IgD-negative memory B cell (primary cell): ENCODE measurements at regions not wholly inside any gene's neighbourhood (a gene's known extent, or its start where the extent isn't known, plus 50 kb on each side); places are given as distances from the start of the nearest gene placed in this dataset.

Source experiments
- H3K27ac Mint-ChIP-seq, 3 donors: one replicate each; pipeline ENCODE4 v1.8.0; 2020 to 2022; ENCODE audit warnings: mild to moderate bottlenecking in 3 of 3, mixed read lengths in 3 of 3, moderate library complexity in 1 of 3
- H3K27me3 Mint-ChIP-seq: one replicate; pipeline ENCODE4 v1.8.0; 2021; ENCODE audit warnings: mixed read lengths
- H3K36me3 Mint-ChIP-seq: one replicate; pipeline ENCODE4 v1.8.0; 2020; ENCODE audit warnings: mild to moderate bottlenecking, mixed read lengths
- H3K4me1 Mint-ChIP-seq, 3 donors: one replicate each; pipeline ENCODE4 v1.8.0; 2020 to 2022; ENCODE audit warnings: mixed read lengths in 3 of 3, mild to moderate bottlenecking in 1 of 3
- H3K4me3 Mint-ChIP-seq, 4 donors: one replicate each; pipeline ENCODE4 v1.8.0; 2020 to 2022; ENCODE audit warnings: mild to moderate bottlenecking in 4 of 4, mixed read lengths in 4 of 4, moderate library complexity in 3 of 4
- H3K9me3 Mint-ChIP-seq, 3 donors: one replicate each; pipeline ENCODE4 v1.8.0; 2020 to 2021; ENCODE audit warnings: mixed read lengths in 3 of 3, mild to moderate bottlenecking in 1 of 3

- no peak overlapping the region for H3K4me3 Mint-ChIP-seq
- no peaks in the 10 kb centered on the region for H3K36me3 Mint-ChIP-seq
- H3K27ac Mint-ChIP-seq: no peak overlapping the region
- H3K4me1 Mint-ChIP-seq: no peaks in the 10 kb centered on the region
- no peaks in the 10 kb centered on the region for H3K27me3 Mint-ChIP-seq
- H3K9me3 Mint-ChIP-seq: no peaks in the 10 kb centered on the region
Measured at GRCh38 chr13:106710266-106710665, 142.3 kb upstream of the ARGLU1 start.

GRCh38 chr13:106709522-106709921, 141.6 kb upstream of the ARGLU1 start:
- Mint-ChIP-seq H3K9me3 (no peaks in the 10 kb centered on the region), H3K27ac (no peak overlapping the region), H3K4me1 (no peaks in the 10 kb centered on the region), H3K36me3 (no peaks in the 10 kb centered on the region), H3K4me3 (no peak overlapping the region), H3K27me3 (no peaks in the 10 kb centered on the region)

- Mint-ChIP-seq H3K27ac (no peak overlapping the region), H3K36me3 (no peaks in the 10 kb centered on the region), H3K4me1 (no peaks in the 10 kb centered on the region), H3K4me3 (no peak overlapping the region), H3K27me3 (no peaks in the 10 kb centered on the region), H3K9me3 (peaks cover 0 to 2% (median 0%) of the 10 kb centered on the region in 3 donors)
Measured at GRCh38 chr13:106702505-106702904, 134.6 kb upstream of the ARGLU1 start.

GRCh38 chr13:106701771-106702341, 133.9 kb upstream of the ARGLU1 start:
- no peak overlapping the region for H3K27ac Mint-ChIP-seq
- no peaks in the 10 kb centered on the region for H3K4me1 Mint-ChIP-seq
- peaks cover 0 to 2% (median 0%) of the 10 kb centered on the region in 3 donors for H3K9me3 Mint-ChIP-seq
- H3K27me3 Mint-ChIP-seq: no peaks in the 10 kb centered on the region
- H3K36me3 Mint-ChIP-seq: no peaks in the 10 kb centered on the region
- H3K4me3 Mint-ChIP-seq: no peak overlapping the region

GRCh38 chr13:106700439-106700838, 132.5 kb upstream of the ARGLU1 start:
- H3K27me3 Mint-ChIP-seq: no peaks in the 10 kb centered on the region
- no peaks in the 10 kb centered on the region for H3K36me3 Mint-ChIP-seq
- peaks cover 0 to 2% (median 0%) of the 10 kb centered on the region in 3 donors for H3K9me3 Mint-ChIP-seq
- no peak overlapping the region for H3K27ac Mint-ChIP-seq
- no peak overlapping the region for H3K4me3 Mint-ChIP-seq
- no peaks in the 10 kb centered on the region for H3K4me1 Mint-ChIP-seq

GRCh38 chr13:106700007-106700406, 132.1 kb upstream of the ARGLU1 start:
- no peak overlapping the region for H3K4me3 Mint-ChIP-seq
- no peaks in the 10 kb centered on the region for H3K36me3 Mint-ChIP-seq
- no peaks in the 10 kb centered on the region for H3K27me3 Mint-ChIP-seq
- peaks cover 0 to 2% (median 0%) of the 10 kb centered on the region in 3 donors for H3K9me3 Mint-ChIP-seq
- H3K4me1 Mint-ChIP-seq: no peaks in the 10 kb centered on the region
- H3K27ac Mint-ChIP-seq: no peak overlapping the region

- peaks cover 0 to 2% (median 0%) of the 10 kb centered on the region in 3 donors for H3K9me3 Mint-ChIP-seq
- H3K36me3 Mint-ChIP-seq: no peaks in the 10 kb centered on the region
- H3K27me3 Mint-ChIP-seq: no peaks in the 10 kb centered on the region
- no peak overlapping the region for H3K4me3 Mint-ChIP-seq
- no peaks in the 10 kb centered on the region for H3K4me1 Mint-ChIP-seq
- no peak overlapping the region for H3K27ac Mint-ChIP-seq
Measured at GRCh38 chr13:106699311-106699710, 131.4 kb upstream of the ARGLU1 start.

GRCh38 chr13:106696719-106697118, 128.8 kb upstream of the ARGLU1 start:
- Mint-ChIP-seq H3K27me3 (no peaks in the 10 kb centered on the region), H3K4me3 (no peak overlapping the region), H3K27ac (no peak overlapping the region), H3K36me3 (no peaks in the 10 kb centered on the region), H3K4me1 (peaks cover 0 to 1% (median 0%) of the 10 kb centered on the region in 3 donors), H3K9me3 (no peaks in the 10 kb centered on the region)

GRCh38 chr13:106696140-106696539, 128.2 kb upstream of the ARGLU1 start:
- no peaks in the 10 kb centered on the region for H3K27me3 Mint-ChIP-seq
- no peaks in the 10 kb centered on the region for H3K36me3 Mint-ChIP-seq
- H3K4me3 Mint-ChIP-seq: no peak overlapping the region
- H3K9me3 Mint-ChIP-seq: no peaks in the 10 kb centered on the region
- H3K4me1 Mint-ChIP-seq: peaks cover 0 to 1% (median 0%) of the 10 kb centered on the region in 3 donors
- no peak overlapping the region for H3K27ac Mint-ChIP-seq

GRCh38 chr13:106695139-106695538, 127.2 kb upstream of the ARGLU1 start:
- H3K36me3 Mint-ChIP-seq: no peaks in the 10 kb centered on the region
- no peaks in the 10 kb centered on the region for H3K27me3 Mint-ChIP-seq
- peaks cover 0 to 1% (median 0%) of the 10 kb centered on the region in 3 donors for H3K4me1 Mint-ChIP-seq
- H3K9me3 Mint-ChIP-seq: no peaks in the 10 kb centered on the region
- H3K4me3 Mint-ChIP-seq: no peak overlapping the region
- H3K27ac Mint-ChIP-seq: no peak overlapping the region

GRCh38 chr13:106691861-106692260, 123.9 kb upstream of the ARGLU1 start:
- Mint-ChIP-seq H3K27me3 (peaks cover 1% of the 10 kb centered on the region), H3K4me1 (peaks cover 0 to 1% (median 0%) of the 10 kb centered on the region in 3 donors), H3K36me3 (no peaks in the 10 kb centered on the region), H3K9me3 (peaks cover 0 to 2% (median 0%) of the 10 kb centered on the region in 3 donors), H3K4me3 (no peak overlapping the region), H3K27ac (no peak overlapping the region)

- Mint-ChIP-seq H3K27me3 (peaks cover 1% of the 10 kb centered on the region), H3K27ac (no peak overlapping the region), H3K9me3 (peaks cover 0 to 2% (median 0%) of the 10 kb centered on the region in 3 donors), H3K4me1 (peaks cover 0 to 1% (median 0%) of the 10 kb centered on the region in 3 donors), H3K36me3 (no peaks in the 10 kb centered on the region), H3K4me3 (no peak overlapping the region)
Measured at GRCh38 chr13:106691341-106691740, 123.4 kb upstream of the ARGLU1 start.

GRCh38 chr13:106690779-106691178, 122.8 kb upstream of the ARGLU1 start:
- H3K36me3 Mint-ChIP-seq: no peaks in the 10 kb centered on the region
- H3K27ac Mint-ChIP-seq: no peak overlapping the region
- peaks cover 0 to 2% (median 0%) of the 10 kb centered on the region in 3 donors for H3K9me3 Mint-ChIP-seq
- H3K27me3 Mint-ChIP-seq: peaks cover 1% of the 10 kb centered on the region
- peaks cover 0 to 1% (median 0%) of the 10 kb centered on the region in 3 donors for H3K4me1 Mint-ChIP-seq
- H3K4me3 Mint-ChIP-seq: no peak overlapping the region

GRCh38 chr13:106689906-106690305, 122.0 kb upstream of the ARGLU1 start:
- no peaks in the 10 kb centered on the region for H3K36me3 Mint-ChIP-seq
- peaks cover 0 to 2% (median 0%) of the 10 kb centered on the region in 3 donors for H3K9me3 Mint-ChIP-seq
- H3K4me1 Mint-ChIP-seq: peaks cover 0 to 1% (median 0%) of the 10 kb centered on the region in 3 donors
- H3K27me3 Mint-ChIP-seq: peaks cover 5% of the 10 kb centered on the region
- no peak overlapping the region for H3K27ac Mint-ChIP-seq
- H3K4me3 Mint-ChIP-seq: no peak overlapping the region

GRCh38 chr13:106688940-106689339, 121.0 kb upstream of the ARGLU1 start:
- Mint-ChIP-seq H3K36me3 (no peaks in the 10 kb centered on the region), H3K4me3 (no peak overlapping the region), H3K27ac (no peak overlapping the region), H3K27me3 (peaks cover 5% of the 10 kb centered on the region), H3K4me1 (peaks cover 0 to 1% (median 0%) of the 10 kb centered on the region in 3 donors), H3K9me3 (peaks cover 0 to 2% (median 0%) of the 10 kb centered on the region in 3 donors)

- peaks cover 10% of the 10 kb centered on the region for H3K27me3 Mint-ChIP-seq
- H3K27ac Mint-ChIP-seq: no peak overlapping the region
- H3K4me1 Mint-ChIP-seq: peaks cover 4 to 7% (median 5%) of the 10 kb centered on the region in 3 donors
- no peak overlapping the region for H3K4me3 Mint-ChIP-seq
- H3K9me3 Mint-ChIP-seq: peaks cover 0 to 2% (median 0%) of the 10 kb centered on the region in 3 donors
- no peaks in the 10 kb centered on the region for H3K36me3 Mint-ChIP-seq
Measured at GRCh38 chr13:106686163-106686562, 118.2 kb upstream of the ARGLU1 start.
